K562 (cell line): ENCODE measurements at regions not wholly inside any gene's neighbourhood (a gene's known extent, or its start where the extent isn't known, plus 50 kb on each side); places are given as distances from the start of the nearest gene placed in this dataset.

Experiments
- ATAC-seq: fragments of 200-7000 bp; cut with Tn5 transposase; 3 replicates; pipeline ENCODE4 v1.9.1; 2020; ENCODE audit warnings: moderate library complexity
- BruUV-seq: library from RNA; stranded (reverse); fragments of 400-500 nt; replicated peaks from 2 replicates; lab custom pipeline; 2021; lab: Mats Ljungman, UMichigan
- CTCF ChIA-PET: fragments of 300-600 bp; formaldehyde crosslinking; extraction: SDS; loops from one replicate; lab custom pipeline; 2021; ENCODE audit warnings: low intra/inter-chr PET ratio; lab: Yijun Ruan, JAX
- POLR2A ChIA-PET: fragments of 300-600, 350-650 bp; sonication (Branson Sonifier 250); formaldehyde crosslinking; extraction: SDS; loops from one replicate; lab custom pipeline; 2021; ENCODE audit warnings: antibody characterized with exemption, inconsistent platforms; lab: Yijun Ruan, JAX
- DNase-seq, 4 experiments: peaks; one replicate each; pipeline versions ENCODE4 v3.0.0 to v3.0.0-alpha.2; 2011 to 2018; ENCODE audit warnings: low spot score in 3 of 4, mixed read lengths in 3 of 4; ENCODE audit errors: extremely low read depth in 1 of 4
- FAIRE-seq: peaks from 2 replicates; lab custom pipeline; 2011; peaks lifted over from hg19 to GRCh38; lab: Jason Lieb, UNC
- H2AFZ ChIP-seq: 2 replicates; pipeline ENCODE4 v1.6.0; 2011; ENCODE audit warnings: low read depth, low read length, control low read depth, inconsistent platforms
- H3K27ac ChIP-seq: fragments of 200-600 bp; 3 replicates; pipeline ENCODE4 v1.8.0; 2011; ENCODE audit warnings: low read depth, mild to moderate bottlenecking, control low read depth, inconsistent platforms, low read length, moderate library complexity, mixed read lengths; ENCODE audit errors: extremely low read depth
- H3K27me3 ChIP-seq, 2 experiments: fragments of 300-600 bp in 1 of 2; 2 replicates in 1 of 2; 3 replicates in 1 of 2; pipeline versions ENCODE4 v1.6.0 to v1.8.0; 2011; ENCODE audit warnings: inconsistent platforms in 2 of 2, low read length in 2 of 2, mild to moderate bottlenecking in 1 of 2, mixed read lengths in 1 of 2, moderate library complexity in 1 of 2; ENCODE audit not compliant: control insufficient read depth in 2 of 2, insufficient read depth in 2 of 2
- H3K36me3 ChIP-seq: fragments of 300-600 bp; 3 replicates; pipeline ENCODE4 v1.8.0; 2011; ENCODE audit warnings: mild to moderate bottlenecking, low read length, inconsistent platforms; ENCODE audit not compliant: control insufficient read depth, insufficient read depth
- H3K4me1 ChIP-seq, 2 experiments: fragments of 200-600 bp in 1 of 2; replicated peaks in 1 of 2; 2 replicates in 1 of 2; 3 replicates in 1 of 2; pipeline versions ENCODE4 v1.5.1 to v1.8.0; 2011; ENCODE audit warnings: inconsistent platforms in 2 of 2, low read length in 2 of 2, mild to moderate bottlenecking in 1 of 2, mixed read lengths in 1 of 2, moderate library complexity in 1 of 2; ENCODE audit not compliant: control insufficient read depth in 2 of 2, insufficient read depth in 2 of 2
- H3K4me2 ChIP-seq: 2 replicates; pipeline ENCODE4 v1.6.1; 2011; ENCODE audit warnings: low read length, control low read depth, inconsistent platforms, mixed read lengths; ENCODE audit not compliant: insufficient read depth
- H3K4me3 ChIP-seq: fragments of 200-600 bp; sonication (generic), shearing (Covaris generic); 2 replicates; pipeline ENCODE4 v1.5.1; 2016; ENCODE audit warnings: control low read depth, inconsistent platforms
- H3K79me2 ChIP-seq: fragments of 200-600 bp; 3 replicates; pipeline ENCODE4 v1.8.0; 2011; ENCODE audit warnings: low read length, inconsistent platforms; ENCODE audit not compliant: control insufficient read depth, insufficient read depth
- H3K9ac ChIP-seq, 2 experiments: 2 replicates each; pipeline versions ENCODE4 v1.6.0 to v1.6.1; 2011; ENCODE audit warnings: low read depth in 2 of 2, low read length in 2 of 2, control low read depth in 1 of 2, inconsistent platforms in 1 of 2, mild to moderate bottlenecking in 1 of 2, mixed read lengths in 1 of 2; ENCODE audit not compliant: insufficient read depth in 1 of 2
- H3K9me1 ChIP-seq: one replicate; pipeline ENCODE4 v1.6.0; 2011; ENCODE audit warnings: inconsistent platforms, mild to moderate bottlenecking, low read length, moderate library complexity; ENCODE audit not compliant: control insufficient read depth, insufficient read depth
- H3K9me3 ChIP-seq: replicated peaks from 2 replicates; pipeline ENCODE4 v1.5.1; 2011; ENCODE audit warnings: low read depth, low read length, inconsistent platforms; ENCODE audit not compliant: control insufficient read depth, insufficient read depth
- H4K20me1 ChIP-seq: replicated peaks from 2 replicates; pipeline ENCODE4 v1.6.1; 2011; ENCODE audit warnings: low read length, inconsistent platforms, mixed read lengths; ENCODE audit not compliant: control insufficient read depth, insufficient read depth
- ELF4 ChIP-seq: fragments of 450-650 bp; formaldehyde crosslinking; IDR thresholded peaks from 2 replicates; pipeline ENCODE4 v1.4.0; 2022; ENCODE audit warnings: missing genetic modification characterization
- FOXA1 ChIP-seq: fragments of 450-650 bp; IDR thresholded peaks from 2 replicates; pipeline ENCODE4 v1.6.1; 2016; ENCODE audit warnings: mild to moderate bottlenecking, borderline replicate concordance
- NCOA6 ChIP-seq: fragments of 450-650 bp; IDR thresholded peaks from 2 replicates; pipeline ENCODE4 v1.6.1; 2017; ENCODE audit warnings: mild to moderate bottlenecking
- PHB2 ChIP-seq: fragments of 450-650 bp; IDR thresholded peaks from 2 replicates; pipeline ENCODE4 v1.6.1; 2017; ENCODE audit warnings: low read depth
- PTBP1 ChIP-seq: fragments of 200-400 bp; formaldehyde crosslinking; IDR thresholded peaks from 2 replicates; pipeline ENCODE4 v1.6.1; 2017; ENCODE audit warnings: low read depth, low read length
- RFX7 ChIP-seq: fragments of 250-450 bp; sonication (Bioruptor Pico); IDR thresholded peaks from 2 replicates; pipeline ENCODE4 v1.5.1; 2021; ENCODE audit warnings: mild to moderate bottlenecking
- SAFB ChIP-seq: fragments of 200-400 bp; formaldehyde crosslinking; IDR thresholded peaks from 2 replicates; pipeline ENCODE4 v1.6.1; 2017; ENCODE audit warnings: low read depth, low read length, borderline replicate concordance
- TRIM28 ChIP-seq: fragments of 450-650 bp; IDR thresholded peaks from 2 replicates; pipeline ENCODE4 v1.6.1; 2017
- ZBTB17 ChIP-seq: fragments of 450-650 bp; formaldehyde crosslinking; IDR thresholded peaks from 2 replicates; pipeline ENCODE4 v1.4.0; 2020; ENCODE audit warnings: mild to moderate bottlenecking
- WGBS: fragments of 100-300 bp; shearing (Covaris generic); methylation state at CpG from one replicate; pipeline ENCODE4 v1.1.6; 2016; ENCODE audit warnings: low coverage, mixed read lengths; ENCODE audit not compliant: insufficient coverage; ENCODE audit errors: missing lambda C conversion rate; 5-methylcytosine and 5-hydroxymethylcytosine counted together
- in situ Hi-C: fragments of 300-500 bp; cut with MboI; formaldehyde crosslinking; loops from 4 replicates; pipeline ENCODE4 v1.15.0; 2018; ENCODE audit warnings: inconsistent platforms, mixed read lengths
- intact Hi-C: fragments of 100-400 bp; cut with micrococcal nuclease; formaldehyde crosslinking; loops from 2 replicates; pipeline ENCODE4 v1.14.2; 2022

GRCh38 chr3:63762180-63762579, 56.9 kb upstream of the C3orf49 start:
- Histone ChIP-seq H2AFZ (no peak overlapping the region), H3K4me3 (no peak overlapping the region), H4K20me1 (no peaks in the 10 kb centered on the region), H3K9ac (no peak overlapping the region), H3K4me2 (no peak overlapping the region), H3K9me1 (no peaks in the 10 kb centered on the region), H3K36me3 (no peaks in the 10 kb centered on the region), H3K9me3 (no peaks in the 10 kb centered on the region), H3K27me3 (no peaks in the 10 kb centered on the region), H3K27ac (no peak overlapping the region), H3K79me2 (no peaks in the 10 kb centered on the region), H3K4me1 (no peaks in the 10 kb centered on the region)
- no TSS peak for BruUV-seq
- FAIRE-seq, result no peak
- ChIA-PET POLR2A (no interaction called here), CTCF (no interaction called here)
- in situ Hi-C loops (no loop called here), intact Hi-C loops (no loop called here)
- no peak for DNase-seq
- 0% methylated on average over 1 of the region's 1 CpG for WGBS
- no peak for ATAC-seq
- TF ChIP-seq FOXA1, result no peak
- TF ChIP-seq ELF4 (CRISPR knock-in tag), result no peak
- no peak for TF ChIP-seq PTBP1
- TF ChIP-seq SAFB, result no peak
- no peak for TF ChIP-seq ZBTB17 (CRISPR knock-in tag)
- TF ChIP-seq TRIM28, result no peak
- no peak for TF ChIP-seq NCOA6
- no peak for TF ChIP-seq PHB2
- no peak for TF ChIP-seq RFX7 (CRISPR knock-in tag)
